Upper lobe of right lung (tissue), 1 donor: ENCODE measurements at regions not wholly inside any gene's neighbourhood (a gene's known extent, or its start where the extent isn't known, plus 50 kb on each side); places are given as distances from the start of the nearest gene placed in this dataset.

ENCODE experiments used
- ATAC-seq: fragments of 200-7000 bp; cut with Tn5 transposase; one replicate; pipeline ENCODE4 v1.9.1; 2020; ENCODE audit warnings: mild to moderate bottlenecking, moderate library complexity
- DNase-seq: peaks from one replicate; pipeline ENCODE4 v3.0.0-alpha.2; 2020
- H3K27ac ChIP-seq: fragments of 200-600 bp; one replicate; pipeline ENCODE4 v1.8.0; 2022
- H3K27me3 ChIP-seq: fragments of 200-600 bp; one replicate; pipeline ENCODE4 v1.8.0; 2022; ENCODE audit warnings: mild to moderate bottlenecking
- H3K36me3 ChIP-seq: fragments of 200-600 bp; one replicate; pipeline ENCODE4 v1.8.0; 2022
- H3K4me1 ChIP-seq: fragments of 200-600 bp; one replicate; pipeline ENCODE4 v1.8.0; 2022
- H3K4me3 ChIP-seq: fragments of 200-600 bp; one replicate; pipeline ENCODE4 v1.8.0; 2022; ENCODE audit warnings: mild to moderate bottlenecking
- H3K9me3 ChIP-seq: fragments of 200-600 bp; one replicate; pipeline ENCODE4 v1.8.0; 2022
- CTCF ChIP-seq: fragments of 200-600 bp; IDR thresholded peaks from one replicate; pipeline ENCODE4 v1.8.0; 2022; ENCODE audit warnings: antibody characterized with exemption
- intact Hi-C: fragments of 100-400 bp; cut with DNase I; formaldehyde crosslinking; loops from one replicate; pipeline ENCODE4 v1.11.0; 2022
- donor health status: DM: no; HTN: yes; CAD: no; lungs with severe emphysema.

- Histone ChIP-seq H3K9me3 (no peaks in the 10 kb centered on the region), H3K27me3 (no peaks in the 10 kb centered on the region), H3K36me3 (no peaks in the 10 kb centered on the region), H3K4me3 (no peak overlapping the region), H3K4me1 (no peaks in the 10 kb centered on the region), H3K27ac (no peak overlapping the region)
- no peak for TF ChIP-seq CTCF
- no peak for ATAC-seq
- intact Hi-C loops = no loop called here
- DNase-seq = no peak
Measured at GRCh38 chr2:189305291-189305943, 125.9 kb upstream of the COL5A2 start.

- Histone ChIP-seq H3K4me3 (no peak overlapping the region), H3K27ac (no peak overlapping the region), H3K4me1 (no peaks in the 10 kb centered on the region), H3K27me3 (no peaks in the 10 kb centered on the region), H3K9me3 (no peaks in the 10 kb centered on the region), H3K36me3 (no peaks in the 10 kb centered on the region)
- no peak for TF ChIP-seq CTCF
- no peak for ATAC-seq
- no peak for DNase-seq
- intact Hi-C loops = no loop called here
Measured at GRCh38 chr2:189306525-189306924, 127.0 kb upstream of the COL5A2 start.

- Histone ChIP-seq H3K36me3 (no peaks in the 10 kb centered on the region), H3K27ac (no peak overlapping the region), H3K9me3 (no peaks in the 10 kb centered on the region), H3K4me3 (no peak overlapping the region), H3K27me3 (no peaks in the 10 kb centered on the region), H3K4me1 (no peaks in the 10 kb centered on the region)
- no peak for TF ChIP-seq CTCF
- ATAC-seq = no peak
- DNase-seq = no peak
- intact Hi-C loops = no loop called here
Measured at GRCh38 chr2:189308056-189308790, 128.7 kb upstream of the COL5A2 start.

GRCh38 chr2:189309331-189309730 is 129.8 kb upstream of the COL5A2 start:
- no peaks in the 10 kb centered on the region for H3K36me3 ChIP-seq
- ATAC-seq = no peak
- DNase-seq = no peak
- no peak for TF ChIP-seq CTCF
- intact Hi-C loops = no loop called here
- H3K27me3 ChIP-seq = no peaks in the 10 kb centered on the region
- no peak overlapping the region for H3K4me3 ChIP-seq
- H3K27ac ChIP-seq = no peak overlapping the region
- no peaks in the 10 kb centered on the region for H3K4me1 ChIP-seq
- no peaks in the 10 kb centered on the region for H3K9me3 ChIP-seq

- Histone ChIP-seq H3K27me3 (no peaks in the 10 kb centered on the region), H3K9me3 (no peaks in the 10 kb centered on the region), H3K4me1 (no peaks in the 10 kb centered on the region), H3K4me3 (no peak overlapping the region), H3K27ac (no peak overlapping the region), H3K36me3 (no peaks in the 10 kb centered on the region)
- DNase-seq (no peak), ATAC-seq (no peak)
- intact Hi-C loops = no loop called here
- no peak for TF ChIP-seq CTCF
Measured at GRCh38 chr2:189312211-189312610, 129.1 kb upstream of the WDR75 start.
